ENCODE measurements at regions not wholly inside any gene's neighbourhood (a gene's known extent, or its start where the extent isn't known, plus 50 kb on each side); places are given as distances from the start of the nearest gene placed in this dataset.

GRCh38 chr14:101026341-101026740 is 122.8 kb upstream of the RTL1 start:
- DNase-seq, result no peak

GRCh38 chr14:101027291-101027690 is 123.8 kb upstream of the RTL1 start:
- DNase-seq, result no peak

DNA sequence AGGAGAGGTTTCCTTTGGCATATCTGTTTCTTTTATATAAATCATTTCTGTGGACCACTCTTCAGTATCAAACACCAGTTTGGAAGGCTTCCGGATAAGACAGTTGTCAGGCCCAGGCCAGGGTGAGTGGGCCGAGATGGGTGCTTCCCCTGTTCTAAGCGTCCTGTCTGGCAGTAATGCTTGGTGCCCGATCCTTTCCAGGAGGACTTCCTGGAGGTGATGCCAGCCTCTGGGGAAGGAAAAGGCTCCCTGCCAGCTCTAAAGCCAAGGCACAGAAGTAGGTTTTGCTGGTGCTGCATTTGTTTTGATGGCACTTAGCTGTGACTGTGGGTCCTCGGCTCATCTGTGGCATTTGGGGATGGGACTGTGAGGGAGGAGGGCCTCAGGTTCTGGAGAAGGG is 124.4 kb upstream of the RTL1 start:
- no peak for DNase-seq

DNA sequence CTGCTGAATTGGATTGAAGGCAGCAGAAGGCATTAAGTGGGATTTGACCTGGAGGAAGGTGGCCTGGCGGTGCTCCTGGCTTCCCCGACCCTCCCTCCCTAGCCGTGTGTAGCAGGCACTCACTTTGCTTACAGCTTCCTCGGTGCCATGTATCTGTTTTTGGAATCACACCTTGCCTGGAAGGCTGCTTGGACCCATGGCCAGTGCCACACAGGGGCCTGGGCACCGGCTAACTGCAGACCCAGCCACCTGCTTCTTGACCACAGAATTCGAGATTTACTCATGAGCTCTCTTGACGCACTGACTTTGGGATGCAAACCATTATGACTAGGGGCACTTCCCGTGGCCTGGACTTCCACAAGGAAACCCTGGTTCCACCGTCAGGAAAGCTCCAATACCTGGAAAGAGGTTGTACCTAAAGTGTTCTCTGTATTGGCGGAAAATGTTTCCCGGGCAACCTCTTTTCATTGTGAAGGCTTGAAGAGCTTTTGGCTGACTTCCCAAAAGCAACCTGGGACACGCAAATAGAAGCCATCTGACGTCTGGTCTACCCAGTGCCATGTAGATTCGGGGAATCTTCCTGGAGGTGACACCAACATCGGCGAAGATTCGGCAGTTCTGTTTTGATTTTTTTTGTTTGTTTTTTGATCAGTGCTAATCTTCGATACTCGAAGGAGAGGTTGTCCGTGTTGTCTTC is 125.6 kb upstream of the RTL1 start:
- no peak for DNase-seq

DNA sequence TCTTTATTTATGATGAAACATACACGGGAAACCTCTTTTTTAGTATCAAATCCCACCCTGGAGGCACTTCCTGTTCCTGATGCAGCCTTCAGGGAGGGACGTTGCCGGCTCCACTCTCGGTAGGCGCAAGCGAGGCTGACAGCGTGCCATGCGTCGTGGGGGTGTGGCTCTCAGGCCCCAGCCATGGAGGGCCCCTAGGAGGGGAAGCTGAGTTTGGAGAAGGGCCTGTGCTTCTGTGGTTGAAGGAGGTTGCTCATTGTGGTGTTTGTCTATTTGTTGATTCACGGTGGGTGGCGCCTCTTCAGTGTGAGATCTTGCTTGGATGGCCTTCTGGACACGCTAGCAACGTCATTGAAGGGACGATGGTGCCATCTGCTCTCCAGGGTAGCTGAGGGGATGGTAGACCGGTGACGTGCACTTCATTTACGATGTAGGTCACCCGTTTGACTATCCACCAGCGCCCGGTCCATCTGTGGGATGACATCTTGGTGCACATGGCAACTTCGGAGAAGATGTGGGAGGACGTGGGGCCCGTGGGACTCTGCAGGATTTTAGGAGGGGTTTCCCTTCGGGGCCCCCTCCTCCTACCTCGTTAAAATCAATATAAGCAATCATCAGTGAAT is 126.3 kb upstream of the RTL1 start:
- no peak for DNase-seq

DNA sequence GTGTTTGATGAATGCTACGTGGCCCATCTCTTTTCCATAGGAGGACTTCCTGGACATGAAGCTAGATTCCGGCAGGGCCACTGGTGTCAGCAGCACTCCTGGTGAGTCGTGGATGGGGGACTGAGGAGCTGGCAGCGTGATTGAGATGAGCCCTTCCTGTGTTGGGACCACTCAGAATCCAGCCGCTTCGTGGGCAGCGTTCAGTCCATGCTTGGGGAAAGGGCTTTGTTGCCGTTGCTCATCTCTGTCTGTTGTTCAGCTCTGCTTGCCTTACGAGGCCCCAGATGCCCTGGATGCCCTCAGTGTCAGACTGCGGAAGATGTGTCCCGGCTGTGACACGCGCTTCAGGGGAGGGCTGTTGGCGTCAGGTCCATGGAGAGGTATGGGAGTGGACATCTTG is 127.1 kb upstream of the RTL1 start:
- no peak for DNase-seq

GRCh38 chr14:101031186-101031585 is 127.7 kb upstream of the RTL1 start:
- DNase-seq, result no peak

GRCh38 chr14:101031721-101032120 is 128.2 kb upstream of the RTL1 start:
- no peak for DNase-seq

- no peak for DNase-seq
These were observed 128.9 kb upstream of the RTL1 start for GRCh38 chr14:101032433-101032832.

DNA sequence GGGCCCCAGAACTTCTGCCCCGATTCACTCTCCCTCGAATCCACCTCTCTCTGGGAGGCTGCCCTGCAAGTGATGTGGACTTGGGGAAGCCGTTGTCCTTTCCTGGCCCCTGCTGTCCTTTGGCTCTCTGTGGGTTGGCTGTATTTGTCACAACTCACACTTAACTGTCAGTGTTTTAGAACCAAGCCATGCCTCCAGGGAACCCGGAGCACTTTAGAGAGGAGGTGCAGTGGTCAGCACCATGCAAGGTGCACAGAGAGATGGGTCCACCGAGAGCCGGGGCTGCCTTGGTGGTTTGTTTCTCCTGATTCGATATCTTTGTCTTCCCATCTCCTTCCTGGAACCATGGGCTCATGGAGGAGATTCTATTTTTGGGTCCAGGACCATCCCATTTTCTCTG is 129.5 kb upstream of the RTL1 start:
- DNase-seq, result no peak

DNA sequence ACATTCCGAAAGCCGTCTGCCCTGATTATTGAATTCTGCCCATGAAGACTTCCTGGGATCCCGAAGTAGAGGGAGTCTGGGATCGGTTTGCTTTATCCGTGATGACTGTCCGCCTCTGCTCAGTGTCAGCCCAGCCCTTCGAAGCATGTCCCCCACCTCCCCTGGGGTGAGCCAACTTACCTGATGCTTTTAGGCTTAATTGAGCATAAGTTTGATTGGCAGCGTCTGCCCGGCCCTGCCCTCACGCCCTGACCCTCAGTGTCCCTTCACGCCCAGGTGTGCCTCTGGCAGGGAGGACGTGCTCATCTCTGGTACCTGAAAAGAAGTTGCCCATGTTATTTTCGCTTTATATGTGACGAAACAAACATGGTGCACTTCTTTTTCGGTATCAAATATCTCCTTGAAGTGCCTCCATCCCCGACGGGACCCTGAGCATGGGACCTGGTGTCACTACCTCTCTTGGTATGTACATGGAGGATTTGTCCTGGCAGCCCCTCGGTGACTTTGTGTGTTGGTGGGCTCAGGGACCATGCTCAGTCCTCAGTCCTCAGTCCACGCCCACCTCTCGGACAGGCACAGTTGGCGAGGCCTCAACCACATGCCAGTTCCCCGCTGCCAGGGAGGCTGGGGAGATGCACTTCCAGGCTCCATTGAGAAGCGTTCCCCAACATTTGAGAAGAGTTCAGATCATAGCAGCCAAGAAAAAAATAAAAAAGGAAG is 130.1 kb upstream of the RTL1 start:
- DNase-seq, result no peak

GRCh38 chr14:101034986-101035385 is 131.5 kb upstream of the RTL1 start:
- no peak for DNase-seq

- no peak for DNase-seq
These were observed 132.1 kb upstream of the RTL1 start for GRCh38 chr14:101035466-101036225.

- no peak for DNase-seq
These were observed 133.7 kb upstream of the RTL1 start for GRCh38 chr14:101037021-101037817.

GRCh38 chr14:101039031-101039754 is 135.7 kb upstream of the RTL1 start:
- DNase-seq, result no peak

- DNase-seq, result no peak
These were observed 136.2 kb upstream of the RTL1 start for GRCh38 chr14:101039755-101040138.

DNA sequence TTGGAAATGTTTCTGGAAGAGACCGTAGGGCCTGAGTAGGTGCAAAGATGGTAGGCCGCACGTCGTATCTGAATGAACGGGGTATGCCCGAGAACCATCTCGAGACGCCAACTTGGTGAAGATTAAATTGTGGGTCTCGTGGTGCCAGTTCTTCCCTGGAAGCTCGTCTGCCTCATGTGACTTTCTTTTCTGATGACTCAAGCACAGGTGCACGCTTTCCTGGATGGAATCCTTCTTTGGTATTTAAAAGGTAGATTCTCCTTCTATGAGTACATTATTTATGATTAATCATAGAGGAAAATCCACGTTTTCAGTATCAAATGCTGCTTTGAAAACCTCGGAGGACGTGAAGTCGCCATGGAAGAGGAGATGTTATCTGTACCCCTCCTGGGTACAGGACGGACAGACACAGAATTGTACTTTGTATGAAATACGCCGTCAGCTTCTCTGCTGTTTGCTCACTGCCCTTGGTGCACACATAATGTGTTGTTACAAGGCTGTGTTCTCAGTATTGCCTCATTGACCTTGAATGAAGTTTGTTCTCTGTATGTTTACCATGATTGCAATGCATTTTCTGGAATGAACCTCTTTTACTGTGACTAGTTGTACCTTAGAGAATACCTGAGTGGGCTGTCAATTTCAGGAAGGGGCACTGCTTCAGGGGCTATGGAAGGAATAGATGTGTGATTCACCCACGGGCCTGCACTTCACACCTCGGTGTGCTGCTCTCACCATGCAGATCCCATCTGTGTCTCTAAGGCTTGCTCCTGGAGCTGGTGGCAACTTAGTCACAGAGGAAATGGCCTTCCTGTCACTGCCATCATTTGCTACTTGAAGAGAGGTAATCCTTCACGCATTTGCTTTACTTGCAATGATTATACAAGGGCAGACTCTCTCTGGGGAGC is 137.3 kb upstream of the RTL1 start:
- DNase-seq, result no peak

DNA sequence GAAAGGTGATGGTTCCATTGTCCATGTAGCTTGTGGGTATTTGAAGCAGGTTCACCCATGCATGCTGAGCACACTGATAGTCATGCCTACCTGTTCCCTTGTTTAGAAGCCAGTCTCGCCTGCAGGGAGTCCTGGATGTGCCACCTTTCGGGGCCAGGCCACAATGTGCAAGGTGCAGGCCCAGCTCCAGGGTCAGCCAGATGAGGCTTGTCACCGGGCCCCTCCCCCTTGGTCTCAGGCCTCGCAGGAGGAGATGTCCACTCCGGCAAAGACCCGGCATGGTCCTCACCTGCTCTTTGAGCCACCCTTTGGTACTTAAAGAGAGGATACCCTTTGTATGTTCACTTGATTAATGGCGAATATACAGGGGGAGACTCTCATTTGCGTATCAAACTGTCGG is 140.4 kb upstream of the RTL1 start:
- no peak for DNase-seq

- no peak for DNase-seq
These were observed 141.2 kb upstream of the RTL1 start for GRCh38 chr14:101044741-101045140.

- DNase-seq, result no peak
These were observed 142.0 kb upstream of the RTL1 start for GRCh38 chr14:101045511-101045910.

GRCh38 chr14:101046071-101046470 is 142.5 kb upstream of the RTL1 start:
- DNase-seq, result no peak

Measured in central memory CD4-positive, alpha-beta T cell (primary cell).